Right kidney (tissue), 1 donor: ENCODE measurements at regions not wholly inside any gene's neighbourhood (a gene's known extent, or its start where the extent isn't known, plus 50 kb on each side); places are given as distances from the start of the nearest gene placed in this dataset.
"Not testable (repeated sequence)": the region's sequence is repeated elsewhere in the genome, so short reads cannot be mapped to it uniquely, and the experiment has no call there.

Source experiments
- DNase-seq: peaks from one replicate; pipeline ENCODE4 v3.0.0-alpha.2; 2016

DNA sequence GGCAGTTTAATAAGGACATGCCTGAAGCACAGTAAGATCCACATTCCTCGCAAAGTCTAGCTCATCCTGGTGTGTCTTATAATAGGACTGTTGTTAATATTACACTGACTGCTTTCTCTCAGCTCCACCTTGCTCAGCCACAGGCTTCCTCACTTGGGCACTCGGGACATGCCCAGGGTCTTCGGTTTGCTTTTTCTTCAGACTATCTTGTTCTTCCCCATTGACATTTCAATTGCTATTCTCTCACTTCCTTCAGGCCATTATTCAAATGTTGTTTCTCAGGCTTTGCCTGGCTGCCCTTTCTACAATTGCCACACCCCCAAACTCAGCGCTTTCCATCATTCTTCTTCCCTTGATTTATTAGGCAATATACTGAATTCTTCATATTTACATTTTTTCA is 274.8 kb upstream of the RGS17 start:
- DNase-seq, result no peak

DNA sequence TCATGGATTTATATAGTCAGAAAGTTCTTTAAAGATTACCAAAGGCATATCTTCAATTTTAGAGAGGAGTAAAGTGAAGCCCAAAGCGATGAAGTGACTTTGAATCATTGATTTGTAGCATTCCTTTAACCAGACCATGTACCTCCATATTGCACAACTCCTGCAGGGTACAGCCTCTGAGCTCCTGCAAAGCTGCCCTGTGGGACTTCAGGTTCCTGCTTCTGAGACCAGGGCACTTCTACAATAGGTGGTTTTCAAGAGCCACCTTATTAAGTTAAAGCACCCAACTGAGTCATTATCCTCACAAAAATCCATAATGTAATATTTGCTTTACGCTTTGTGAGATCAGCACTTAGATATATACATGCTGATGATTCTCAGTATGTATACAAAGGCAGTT is 270.7 kb upstream of the RGS17 start:
- no peak for DNase-seq

DNA sequence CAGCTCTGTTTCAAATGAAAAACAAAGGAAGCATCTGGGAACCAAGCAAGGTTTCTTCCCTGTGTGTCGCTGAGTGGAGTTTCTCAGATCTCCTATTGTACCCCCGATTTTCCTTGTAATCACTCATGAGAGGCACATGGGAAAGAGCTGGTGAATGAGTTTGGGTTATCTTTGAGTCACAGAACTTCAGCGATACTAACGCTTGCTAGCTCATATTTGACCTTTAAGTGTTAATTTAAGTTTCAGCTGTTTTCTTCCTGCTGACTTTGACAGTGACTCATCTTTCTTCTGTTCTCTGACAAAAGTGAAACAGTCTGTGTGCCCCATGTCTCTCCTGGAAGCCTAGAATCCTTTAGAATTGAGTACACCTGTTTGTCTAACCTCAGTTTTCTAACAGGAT is 261.1 kb upstream of the RGS17 start:
- no peak for DNase-seq

DNA sequence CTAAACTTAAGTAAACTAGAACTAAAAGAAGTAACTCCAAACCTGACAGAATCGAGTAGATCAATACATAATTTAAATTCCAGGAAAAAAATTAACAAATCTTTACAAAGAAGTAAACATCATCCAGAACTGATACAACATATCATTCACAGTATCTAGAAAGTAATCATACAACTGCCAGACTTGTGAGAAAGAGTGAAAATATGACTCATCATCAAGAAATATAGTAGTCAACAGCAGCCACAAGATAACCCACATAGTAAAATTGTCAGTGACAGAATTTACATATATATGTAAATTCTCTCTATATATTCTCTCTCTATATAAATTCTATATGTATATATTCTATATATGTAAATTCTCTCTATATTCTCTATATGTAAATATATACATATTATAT is 242.8 kb upstream of the RGS17 start:
- no peak for DNase-seq

DNA sequence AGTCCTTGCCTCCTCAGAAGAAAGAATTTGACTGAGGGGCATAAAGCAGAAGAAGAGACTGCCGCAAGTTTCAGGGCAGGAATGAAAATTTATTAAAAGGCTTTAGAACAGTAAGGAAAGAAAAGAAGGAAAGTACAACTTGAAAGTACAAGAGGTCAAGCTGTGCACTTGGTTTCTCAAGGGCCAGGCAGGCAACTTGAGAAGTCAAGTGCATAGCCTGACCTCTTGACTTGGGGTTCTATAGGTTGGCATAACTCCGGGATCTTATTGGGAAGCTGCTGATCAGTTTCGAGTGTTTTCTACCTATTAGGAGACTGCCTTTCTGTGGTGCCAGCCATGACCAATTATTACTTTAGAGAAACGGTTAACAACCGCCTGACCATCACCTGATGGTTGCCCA is 237.0 kb upstream of the RGS17 start:
- DNase-seq, result no peak

DNA sequence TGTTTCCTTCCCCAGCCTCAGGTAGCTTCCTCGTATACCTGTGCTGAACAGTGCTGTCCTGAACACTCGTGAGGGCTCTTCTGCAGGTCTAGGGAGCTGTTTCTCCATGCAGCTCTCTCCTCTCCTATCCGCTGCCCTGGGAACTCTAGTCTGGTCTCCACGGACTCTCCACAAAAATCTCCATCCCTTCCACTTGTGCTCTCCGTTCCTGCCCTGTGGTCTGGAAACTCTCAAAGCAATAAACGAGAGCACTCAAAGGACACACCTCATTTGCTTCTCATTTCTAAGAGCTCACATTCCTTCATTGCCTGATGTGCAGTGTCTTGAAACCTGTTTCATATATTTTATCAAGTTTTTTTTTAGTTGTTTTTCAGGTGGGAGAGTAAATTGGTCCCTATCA is 235.9 kb upstream of the RGS17 start:
- DNase-seq, result no peak

DNA sequence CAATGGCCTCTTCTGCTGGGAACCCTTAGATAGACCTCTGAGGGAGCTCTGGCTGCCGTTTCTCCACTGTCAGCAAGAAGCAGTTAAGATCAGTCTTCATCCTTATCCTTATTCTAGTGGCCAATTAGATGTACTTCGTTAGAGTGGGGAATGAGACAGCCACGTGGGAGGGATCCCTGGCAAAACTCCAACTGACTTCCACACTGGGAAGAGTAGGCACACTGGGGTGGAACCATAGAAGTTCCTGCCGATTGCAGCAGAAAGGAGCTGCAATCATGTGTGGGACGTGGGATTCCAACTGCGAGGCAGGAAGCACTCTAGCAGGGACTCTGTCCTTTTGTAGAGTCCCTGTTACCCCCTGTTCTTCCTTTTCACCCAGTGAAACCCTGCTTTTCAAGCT is 226.3 kb upstream of the RGS17 start:
- DNase-seq, result no peak

DNA sequence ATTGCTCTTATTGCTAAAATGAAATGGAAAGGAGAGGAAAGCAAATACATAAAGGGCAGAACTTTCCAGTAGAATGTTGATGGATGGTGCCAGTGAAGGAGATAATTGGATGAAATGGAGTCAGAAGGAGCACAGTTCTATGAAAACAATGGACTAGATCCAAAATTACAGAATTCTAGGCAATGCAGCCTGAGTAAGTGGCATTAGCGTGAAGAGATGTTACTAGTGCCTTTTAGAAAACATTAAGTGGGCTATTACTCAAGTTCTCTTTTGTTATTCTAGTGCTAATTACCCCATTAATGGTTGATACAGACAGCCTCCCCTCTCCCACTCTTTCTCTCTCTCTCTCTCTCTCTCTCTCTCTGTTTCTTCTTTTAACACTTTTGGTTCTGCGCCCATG is 209.5 kb upstream of the RGS17 start:
- DNase-seq, result no peak

DNA sequence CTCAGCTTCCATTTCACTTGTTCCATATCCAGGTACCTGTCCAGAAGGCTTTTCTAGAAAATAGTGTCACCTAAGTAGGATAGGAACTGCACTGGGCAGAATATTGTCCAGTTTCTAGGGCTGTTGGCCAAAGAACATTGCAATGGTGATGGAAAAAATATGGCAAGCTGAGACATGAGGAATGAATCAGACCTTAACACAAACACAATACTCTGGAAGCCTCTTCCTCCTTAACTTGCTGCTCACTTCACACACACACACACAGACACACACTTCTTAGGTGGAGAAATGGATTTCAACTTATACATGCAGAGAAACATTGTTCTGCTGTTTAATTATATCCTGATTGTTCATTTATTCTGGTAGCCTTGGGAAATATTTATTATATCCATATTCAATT is 203.0 kb upstream of the RGS17 start:
- no peak for DNase-seq

DNA sequence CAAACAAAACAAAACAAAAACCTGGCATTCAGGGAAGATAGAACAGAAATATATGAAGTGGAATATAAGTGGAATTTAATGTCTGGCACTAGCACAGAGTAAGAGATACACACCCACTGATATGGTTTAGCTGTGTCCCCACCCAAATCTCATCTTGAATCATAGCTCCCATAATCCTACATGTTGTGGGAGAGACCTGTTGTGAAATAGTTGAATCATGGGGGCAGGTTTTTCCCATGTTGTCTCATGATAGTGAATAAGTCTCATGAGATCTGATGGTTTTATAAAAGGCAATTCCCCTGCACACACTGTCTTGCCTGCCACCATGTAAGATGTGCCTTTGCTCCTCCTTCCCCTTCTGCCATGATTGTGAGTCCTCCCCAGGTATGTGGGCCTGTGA is 200.1 kb upstream of the RGS17 start:
- not testable (repeated sequence) for DNase-seq

DNA sequence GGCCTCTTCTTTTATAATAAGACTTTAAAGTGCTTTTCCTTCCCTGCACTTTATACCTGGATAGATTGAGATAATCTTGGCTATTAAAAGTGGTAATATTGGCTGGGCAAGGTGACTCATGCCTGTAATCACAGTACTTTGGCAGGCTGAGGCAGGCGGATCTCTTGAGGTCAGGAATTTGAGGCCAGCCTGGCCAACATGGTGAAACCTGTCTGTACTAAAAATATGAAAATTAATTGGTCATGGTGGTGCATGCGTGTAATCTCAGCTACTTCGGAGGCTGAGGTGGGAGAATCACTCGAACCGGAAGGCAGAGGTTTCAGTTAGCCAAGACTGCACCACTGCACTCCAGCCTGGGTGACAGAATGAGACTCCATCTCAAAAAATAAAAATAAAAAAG is 197.1 kb upstream of the RGS17 start:
- no peak for DNase-seq

DNA sequence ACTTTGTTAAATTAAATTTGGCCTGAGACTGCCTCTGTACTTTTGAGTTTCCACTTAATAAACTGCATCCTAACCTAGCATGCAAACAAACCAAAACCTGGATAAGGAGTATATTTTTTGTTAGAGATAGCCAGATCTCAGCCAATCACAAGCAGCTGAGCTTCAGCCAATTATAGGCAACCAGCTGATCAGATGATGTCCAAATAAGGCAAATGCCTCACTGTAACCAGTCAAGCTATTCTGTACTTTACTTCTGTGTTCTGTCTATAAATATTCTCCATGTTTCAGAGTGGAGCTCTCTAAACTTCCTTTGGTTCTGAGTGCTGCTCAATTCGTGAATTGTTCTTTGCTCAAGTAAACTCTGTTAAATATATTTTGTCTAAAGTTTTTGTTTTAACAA is 194.6 kb upstream of the RGS17 start:
- no peak for DNase-seq

DNA sequence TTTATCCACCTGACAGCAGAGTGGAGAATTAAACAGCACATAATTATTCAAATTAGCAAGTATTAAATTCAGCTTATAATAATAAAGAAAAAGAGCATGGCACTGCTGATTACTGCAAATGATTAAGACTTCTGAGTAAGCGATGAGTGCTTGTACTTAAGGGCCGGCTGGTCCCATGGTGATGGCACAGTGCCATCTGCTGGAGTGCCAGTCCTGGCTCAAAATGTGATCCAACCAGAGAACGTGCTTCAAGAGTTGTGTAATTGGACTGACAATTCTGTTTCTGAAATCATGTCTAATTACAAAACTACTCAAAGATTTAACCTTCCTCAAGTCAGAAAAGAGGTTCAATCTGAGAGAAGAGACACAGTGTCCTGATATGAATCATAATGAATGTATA is 181.6 kb upstream of the RGS17 start:
- peak; percentile 1 for DNase-seq

DNA sequence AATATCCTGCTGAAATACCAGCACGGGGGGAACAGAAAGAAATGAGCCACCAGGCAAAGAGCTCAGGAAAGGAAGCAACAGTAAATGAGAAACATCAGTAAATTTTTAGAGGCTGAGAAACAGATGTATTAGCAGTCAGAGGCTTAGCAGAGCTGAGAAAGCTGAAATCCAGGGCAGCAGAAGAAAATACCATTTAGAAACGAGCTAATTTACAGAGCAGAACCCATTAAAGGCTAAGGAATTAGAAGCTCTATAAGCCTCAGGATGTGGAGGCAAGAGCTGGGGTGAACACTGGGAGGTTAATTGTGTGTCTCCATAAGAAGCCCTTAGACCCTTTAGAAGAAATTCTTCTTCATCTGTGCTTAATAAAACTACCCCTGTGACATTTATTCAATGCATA is 178.6 kb upstream of the RGS17 start:
- no peak for DNase-seq

DNA sequence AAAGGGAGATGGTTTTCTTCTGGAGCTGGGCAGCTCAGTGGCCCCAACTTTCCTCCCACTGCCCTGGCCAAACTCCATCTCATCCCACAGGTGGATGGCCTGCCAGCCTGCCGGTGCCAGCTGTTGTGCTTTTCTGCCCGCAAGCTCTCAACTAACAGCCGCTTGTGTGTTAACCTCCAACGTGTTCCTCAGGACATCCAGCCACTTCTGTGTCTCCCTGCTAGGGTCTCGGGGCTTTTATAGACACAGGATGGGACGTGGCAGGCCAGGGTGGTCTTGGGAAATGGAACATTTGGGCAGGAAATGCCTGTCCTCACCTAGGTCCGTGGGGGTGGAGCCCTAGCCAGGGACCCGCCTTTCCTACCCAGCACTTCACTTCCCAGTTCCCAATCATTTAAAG is 171.1 kb upstream of the RGS17 start:
- DNase-seq, result no peak

DNA sequence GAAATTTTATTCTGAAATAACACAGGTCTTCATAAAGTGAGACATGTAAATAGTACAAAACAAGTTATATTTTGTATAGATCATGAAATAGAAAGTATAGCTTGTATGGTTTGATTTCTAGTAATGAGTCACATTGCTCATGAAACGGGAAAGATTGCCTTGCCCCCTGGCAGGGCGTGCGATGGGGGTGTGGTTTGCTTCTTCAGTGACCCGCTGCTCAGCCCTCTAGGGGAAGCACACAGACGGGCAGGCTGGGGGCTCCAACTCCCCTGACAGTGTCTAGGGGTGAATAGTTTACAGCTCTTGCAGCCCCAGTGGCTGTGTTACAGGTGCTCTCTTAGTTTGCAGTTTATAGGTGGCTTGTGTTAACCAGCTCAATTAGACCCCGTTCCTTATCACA is 170.5 kb upstream of the RGS17 start:
- DNase-seq, result no peak

DNA sequence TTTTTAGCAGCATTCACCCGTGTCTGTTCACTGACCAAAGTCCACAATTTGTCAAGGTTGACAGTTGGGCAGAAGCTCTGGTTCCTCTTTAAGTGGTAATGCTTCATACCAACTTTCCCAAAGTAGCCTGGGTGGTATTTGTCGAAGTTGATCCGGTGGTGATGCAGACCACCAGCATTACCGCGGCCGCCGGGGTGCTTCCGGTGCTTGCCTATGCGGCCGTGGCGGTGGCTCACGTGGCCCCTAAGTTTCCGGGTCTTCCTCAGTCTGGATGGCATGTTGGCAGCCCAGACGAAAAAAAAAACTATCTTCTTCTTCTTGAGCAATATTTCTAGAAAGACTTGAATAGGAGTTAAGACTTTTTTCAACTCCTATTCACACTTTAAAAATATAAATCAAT is 151.4 kb upstream of the RGS17 start:
- not testable (repeated sequence) for DNase-seq

DNA sequence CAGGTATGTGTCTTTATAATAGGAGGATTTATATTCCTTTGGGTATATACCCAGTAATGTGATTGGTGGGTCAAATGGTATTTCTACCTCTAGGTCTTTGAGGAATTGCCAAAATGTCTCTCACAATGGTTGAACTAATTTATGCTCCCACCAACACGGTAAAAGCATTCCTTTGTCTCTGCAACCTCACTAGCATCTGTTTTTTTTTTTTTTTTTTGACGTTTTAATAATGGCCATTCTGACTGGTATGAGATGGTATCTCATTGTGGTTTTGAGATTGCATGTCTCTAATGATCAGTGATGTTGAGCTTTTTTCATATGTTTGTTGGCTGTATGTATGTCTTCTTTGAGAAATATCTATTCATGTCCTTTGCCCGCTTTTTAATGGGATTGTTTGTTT is 144.9 kb upstream of the RGS17 start:
- no peak for DNase-seq

DNA sequence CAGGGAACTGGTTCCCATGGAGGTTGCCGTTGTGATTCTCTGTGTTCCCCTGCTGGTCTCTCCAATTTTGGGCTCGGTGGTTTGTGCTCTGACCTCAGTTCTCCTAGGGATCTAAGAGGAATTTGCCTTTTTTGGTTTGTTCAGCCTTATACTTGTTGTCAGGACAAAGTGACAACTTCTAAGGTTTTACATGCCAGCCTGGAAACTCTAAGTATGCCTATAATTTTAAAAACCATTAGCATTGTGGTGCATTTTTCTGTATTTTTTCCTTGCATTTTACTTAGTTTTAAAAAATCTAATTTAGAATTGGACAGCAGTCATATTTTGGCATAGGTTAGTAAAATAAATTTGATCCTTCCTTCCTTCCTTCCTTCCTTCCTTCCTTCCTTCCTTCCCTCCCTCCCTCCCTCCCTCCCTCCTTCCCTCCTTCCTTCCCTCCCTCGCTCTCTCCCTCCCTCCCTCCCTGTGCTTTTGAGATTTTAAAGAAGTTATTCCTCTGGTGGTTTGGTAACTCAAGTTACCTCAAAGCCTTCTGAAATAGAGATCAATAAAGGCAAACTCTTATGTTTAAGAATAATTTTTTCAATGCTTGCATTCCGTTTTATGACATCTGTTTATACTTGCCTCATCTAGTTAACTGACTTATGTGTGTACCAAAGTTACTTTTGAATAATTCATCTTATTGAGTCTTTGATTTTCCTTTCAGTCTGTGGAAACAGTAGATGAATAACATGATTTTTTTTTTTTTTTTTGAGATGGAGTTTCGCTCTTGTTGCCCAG is 141.3 kb upstream of the RGS17 start:
- no peak for DNase-seq

DNA sequence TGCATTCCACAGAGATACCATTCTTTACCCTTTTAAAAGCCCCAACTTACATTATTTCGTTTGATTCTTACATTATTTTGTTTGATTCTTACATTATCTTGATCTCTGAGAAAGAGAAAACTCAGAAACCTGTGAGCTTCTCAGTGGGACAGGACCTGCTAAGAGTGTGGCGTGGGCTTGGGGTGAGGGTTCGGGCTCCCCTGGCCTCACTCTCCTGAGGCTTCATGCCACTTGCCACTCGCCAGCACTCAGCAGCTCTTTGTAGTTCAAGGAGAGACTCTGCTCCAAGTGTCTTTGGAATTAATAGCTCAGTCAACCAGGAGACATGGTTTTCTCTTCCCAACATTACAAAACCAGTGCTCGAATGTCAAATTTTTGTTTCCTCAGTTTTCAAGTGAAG is 132.4 kb upstream of the RGS17 start:
- no peak for DNase-seq

DNA sequence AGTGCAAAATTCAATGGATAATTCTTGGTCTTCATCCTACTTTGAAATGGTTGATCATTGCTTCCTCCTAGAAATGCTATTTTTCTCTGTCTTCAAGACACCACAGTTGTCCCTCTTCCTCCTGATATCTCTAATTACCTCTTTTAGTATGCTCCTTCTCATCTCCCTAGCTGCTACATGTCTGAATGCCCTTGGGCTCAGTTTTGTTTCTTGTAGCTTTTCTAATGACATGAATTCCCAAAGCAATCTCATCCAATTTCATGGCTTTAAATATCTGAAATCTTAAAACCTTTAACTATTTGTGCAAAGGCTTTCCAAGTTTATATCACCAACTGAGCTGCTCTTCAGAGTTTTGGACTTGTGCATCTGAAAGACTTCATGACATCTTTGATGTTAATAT is 120.2 kb upstream of the RGS17 start:
- no peak for DNase-seq

DNA sequence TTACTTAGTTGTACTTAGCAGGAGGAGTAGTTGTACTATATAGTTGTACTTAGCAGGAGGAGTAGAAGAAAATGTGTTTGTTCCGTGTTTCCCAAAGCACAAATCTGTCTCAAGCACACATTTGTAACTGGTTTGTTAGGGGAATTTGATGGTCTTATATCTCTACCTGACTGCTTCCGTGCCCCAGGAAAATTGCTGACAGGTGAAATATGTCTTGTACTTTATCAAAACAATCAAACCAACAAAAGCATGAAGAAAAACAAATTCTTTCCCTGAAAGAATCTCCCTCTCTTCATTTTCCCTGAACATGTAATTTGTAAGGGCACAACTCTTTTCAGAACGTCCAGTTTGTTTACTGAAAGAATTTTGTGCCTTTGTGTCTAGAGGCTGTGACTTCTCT is 106.6 kb upstream of the RGS17 start:
- DNase-seq, result no peak

DNA sequence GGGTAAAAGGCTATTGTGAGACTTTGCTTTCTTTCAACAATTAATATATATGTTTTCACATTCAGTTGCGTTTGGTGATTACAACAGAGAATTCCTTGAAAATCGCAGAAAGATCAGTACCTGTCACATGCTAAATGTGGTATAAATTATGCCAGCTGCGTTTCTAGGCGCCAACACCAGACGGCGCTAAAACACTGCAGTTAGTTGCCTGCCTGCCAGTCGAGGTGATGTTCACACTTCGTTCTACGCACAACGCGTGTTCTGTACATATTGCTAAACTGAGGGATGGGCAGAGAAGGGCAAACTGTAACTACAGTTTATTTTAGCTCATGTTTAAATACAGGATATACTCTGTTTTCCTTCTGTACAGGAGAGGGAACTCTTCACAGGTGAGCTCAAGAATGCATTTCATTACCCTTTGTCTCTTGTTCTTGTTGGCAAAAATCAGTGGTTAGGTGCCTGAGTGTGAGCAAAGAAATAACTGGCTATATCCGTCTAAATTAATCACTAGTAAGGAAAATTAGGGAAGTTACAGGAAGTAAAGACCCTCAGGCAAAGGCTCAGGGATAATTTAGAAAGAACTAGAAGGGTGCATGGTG is 100.1 kb upstream of the RGS17 start:
- peak; percentile 32 for DNase-seq

DNA sequence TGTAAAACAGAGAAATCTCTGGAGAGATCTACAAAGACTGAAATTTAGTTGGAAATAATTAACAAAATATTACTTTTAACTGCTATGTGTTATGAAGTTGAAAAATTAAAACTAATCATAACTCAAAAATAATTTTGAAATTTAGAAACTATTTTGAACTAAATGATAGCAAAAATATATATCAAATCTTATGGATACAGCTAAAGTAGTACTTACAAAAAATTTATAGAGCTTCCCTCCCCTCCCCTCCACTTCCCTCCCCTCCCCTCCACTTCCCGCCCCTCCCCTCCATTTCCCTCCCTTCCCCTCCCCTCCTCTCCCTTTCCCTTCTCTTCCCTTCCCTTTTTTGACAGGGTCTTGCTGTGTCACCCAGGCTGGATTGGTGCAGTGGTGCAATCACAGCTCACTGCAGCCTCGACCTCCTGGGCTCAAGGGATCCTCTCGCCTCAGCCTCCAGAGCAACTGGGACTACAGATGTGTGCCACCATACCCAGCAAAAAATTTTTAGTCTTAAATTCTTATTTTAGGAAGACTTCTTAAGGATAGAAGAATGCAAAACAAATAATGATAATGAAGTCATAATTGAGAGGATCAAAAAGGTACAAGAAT is 87.2 kb upstream of the RGS17 start:
- DNase-seq, result no peak
